SK-N-SH (cell line): ENCODE measurements at regions not wholly inside any gene's neighbourhood (a gene's known extent, or its start where the extent isn't known, plus 50 kb on each side); places are given as distances from the start of the nearest gene placed in this dataset.

Experiments
- CTCF ChIA-PET: fragments of 300-600, 350-600 bp; formaldehyde crosslinking; extraction: SDS; loops from one replicate; lab custom pipeline; 2021; lab: Yijun Ruan, JAX
- POLR2A ChIA-PET: fragments of 350-600 bp; sonication (Branson Sonifier 250); formaldehyde crosslinking; extraction: SDS; loops from one replicate; lab custom pipeline; 2020; ENCODE audit warnings: antibody characterized with exemption, inconsistent platforms; lab: Yijun Ruan, JAX
- DNase-seq: peaks from one replicate; pipeline ENCODE4 v3.0.0; 2012
- H2AFZ ChIP-seq: fragments of 200-600 bp; sonication (generic); 2 replicates; pipeline ENCODE4 v1.8.1; 2016; ENCODE audit warnings: antibody characterized with exemption, mild to moderate bottlenecking, low read depth
- H3F3A ChIP-seq: fragments of 200-600 bp; sonication (generic); replicated peaks from 2 replicates; pipeline ENCODE3; 2016; ENCODE audit warnings: antibody characterized with exemption, mild to moderate bottlenecking; ENCODE audit not compliant: insufficient read depth
- H3K27ac ChIP-seq, 2 experiments: fragments of 200-500 bp in 1 of 2; fragments of 200-600 bp in 1 of 2; sonication (Bioruptor generic) in 1 of 2; sonication (generic), shearing (Covaris generic) in 1 of 2; 2 replicates each; pipeline versions ENCODE4 v1.5.1 to v1.6.1; 2014 to 2016; ENCODE audit warnings: low read depth in 2 of 2, inconsistent platforms in 1 of 2, low read length in 1 of 2, mild to moderate bottlenecking in 1 of 2, mixed read lengths in 1 of 2
- H3K27me3 ChIP-seq: fragments of 200-600 bp; sonication (generic), shearing (Covaris generic); 2 replicates; pipeline ENCODE4 v1.6.1; 2016; ENCODE audit warnings: mixed run types; ENCODE audit not compliant: insufficient read depth
- H3K36me3 ChIP-seq, 2 experiments: fragments of 200-500 bp in 1 of 2; fragments of 200-600 bp in 1 of 2; sonication (Bioruptor generic) in 1 of 2; sonication (generic) in 1 of 2; replicated peaks in 1 of 2; 2 replicates each; pipeline versions ENCODE3 to v1.5.1; 2014 to 2016; ENCODE audit warnings: low read length in 1 of 2, mild to moderate bottlenecking in 1 of 2; ENCODE audit not compliant: insufficient read depth in 2 of 2, control insufficient read depth in 1 of 2
- H3K4me1 ChIP-seq, 2 experiments: fragments of 200-500 bp in 1 of 2; fragments of 200-600 bp in 1 of 2; sonication (Bioruptor generic) in 1 of 2; sonication (generic), shearing (Covaris generic) in 1 of 2; 2 replicates each; pipeline versions ENCODE4 v1.5.1 to v1.6.1; 2014 to 2016; ENCODE audit warnings: low read depth in 1 of 2, low read length in 1 of 2, mixed run types in 1 of 2; ENCODE audit not compliant: insufficient read depth in 2 of 2, control insufficient read depth in 1 of 2
- H3K4me2 ChIP-seq: fragments of 200-600 bp; sonication (generic), shearing (Covaris generic); 2 replicates; pipeline ENCODE4 v1.6.1; 2017; ENCODE audit warnings: mixed run types
- H3K4me3 ChIP-seq, 2 experiments: fragments of 200-500 bp in 1 of 2; fragments of 200-600 bp in 1 of 2; sonication (Bioruptor generic) in 1 of 2; sonication (generic), shearing (Covaris generic) in 1 of 2; 2 replicates each; pipeline versions ENCODE4 v1.5.1 to v1.8.1; 2014 to 2016; ENCODE audit warnings: low read depth in 2 of 2, inconsistent platforms in 1 of 2, low read length in 1 of 2, mild to moderate bottlenecking in 1 of 2, mixed read lengths in 1 of 2, moderate library complexity in 1 of 2
- H3K79me2 ChIP-seq: fragments of 200-600 bp; sonication (generic); 2 replicates; pipeline ENCODE4 v1.8.1; 2017; ENCODE audit warnings: mild to moderate bottlenecking; ENCODE audit not compliant: insufficient read depth
- H3K9ac ChIP-seq: fragments of 200-600 bp; sonication (generic); 2 replicates; pipeline ENCODE4 v1.6.1; 2017; ENCODE audit warnings: mixed run types
- H3K9me2 ChIP-seq: fragments of 200-600 bp; sonication (generic); 2 replicates; pipeline ENCODE4 v1.6.1; 2017; ENCODE audit warnings: mixed run types
- H3K9me3 ChIP-seq: fragments of 200-600 bp; sonication (generic); 2 replicates; pipeline ENCODE4 v1.6.1; 2017; ENCODE audit warnings: mixed run types, mild to moderate bottlenecking, moderate library complexity
- H4K20me1 ChIP-seq: fragments of 200-600 bp; sonication (generic); 2 replicates; pipeline ENCODE4 v1.6.1; 2017; ENCODE audit warnings: mild to moderate bottlenecking, mixed run types; ENCODE audit not compliant: insufficient read depth
- CHD2 ChIP-seq: fragments of 150-350 bp; IDR thresholded peaks from 2 replicates; pipeline ENCODE4 v1.6.1; 2018; ENCODE audit warnings: low read length; ENCODE audit not compliant: partially characterized antibody
- CTCF ChIP-seq: fragments of 200-600 bp; sonication (generic); IDR thresholded peaks from 2 replicates; pipeline ENCODE4 v1.6.1; 2017; ENCODE audit warnings: antibody characterized with exemption, mild to moderate bottlenecking, moderate library complexity
- ELF1 ChIP-seq: IDR thresholded peaks from 2 replicates; pipeline ENCODE4 v1.4.0; 2012
- EZH2phosphoT487 ChIP-seq: fragments of 200-600 bp; sonication (generic); IDR thresholded peaks from 2 replicates; pipeline ENCODE4 v1.6.1; 2017; ENCODE audit warnings: low read depth, mixed run types, mild to moderate bottlenecking, antibody characterized with exemption, moderate library complexity, borderline replicate concordance
- FOSL2 ChIP-seq: IDR thresholded peaks from 2 replicates; pipeline ENCODE4 v1.4.0; 2012; ENCODE audit warnings: low read depth, mild to moderate bottlenecking, moderate library complexity, borderline replicate concordance
- FOXJ3 ChIP-seq: sonication (generic); formaldehyde crosslinking; IDR thresholded peaks from 2 replicates; pipeline ENCODE4 v1.5.1; 2020; ENCODE audit warnings: mild to moderate bottlenecking, missing genetic modification reagents
- FOXM1 ChIP-seq: IDR thresholded peaks from 2 replicates; pipeline ENCODE4 v1.4.0; 2012; ENCODE audit warnings: low read depth, mild to moderate bottlenecking
- GABPA ChIP-seq: IDR thresholded peaks from 2 replicates; pipeline ENCODE4 v1.4.0; 2012; ENCODE audit warnings: low read depth, mild to moderate bottlenecking
- IRF3 ChIP-seq: fragments of 150-350 bp; IDR thresholded peaks from 2 replicates; pipeline ENCODE4 v1.6.1; 2016; ENCODE audit warnings: mild to moderate bottlenecking, low read depth, low read length
- MEF2A ChIP-seq: IDR thresholded peaks from 2 replicates; pipeline ENCODE4 v1.4.0; 2012; ENCODE audit warnings: low read depth, borderline replicate concordance
- MXI1 ChIP-seq: IDR thresholded peaks from 2 replicates; pipeline ENCODE4 v1.6.1; 2012; ENCODE audit warnings: mild to moderate bottlenecking, low read depth, low read length, improper control_type of control experiment
- NRF1 ChIP-seq: IDR thresholded peaks from 2 replicates; pipeline ENCODE4 v1.6.1; 2012; ENCODE audit warnings: low read depth, mild to moderate bottlenecking, low read length
- POLR2AphosphoS5 ChIP-seq: IDR thresholded peaks from 2 replicates; pipeline ENCODE4 v1.6.1; 2012; ENCODE audit warnings: low read depth, low read length
- RCOR1 ChIP-seq: fragments of 150-350 bp; IDR thresholded peaks from 2 replicates; pipeline ENCODE4 v1.6.1; 2017; ENCODE audit warnings: antibody characterized with exemption, low read length
- REST ChIP-seq: IDR thresholded peaks from 2 replicates; pipeline ENCODE4 v1.6.1; 2012; ENCODE audit warnings: mild to moderate bottlenecking, low read depth, low read length, moderate library complexity
- SMC3 ChIP-seq: IDR thresholded peaks from 2 replicates; pipeline ENCODE4 v1.6.1; 2012; ENCODE audit warnings: low read depth, low read length, improper control_type of control experiment
- TAF1 ChIP-seq: IDR thresholded peaks from 2 replicates; pipeline ENCODE4 v1.6.1; 2012; ENCODE audit warnings: low read depth, mild to moderate bottlenecking, low read length, moderate library complexity, borderline replicate concordance
- TCF12 ChIP-seq: IDR thresholded peaks from 2 replicates; pipeline ENCODE4 v1.4.0; 2012
- TEAD4 ChIP-seq: IDR thresholded peaks from 2 replicates; pipeline ENCODE4 v1.4.0; 2012; ENCODE audit warnings: mild to moderate bottlenecking, borderline replicate concordance; ENCODE audit not compliant: insufficient read depth
- WGBS: methylation state at CpG from one replicate; pipeline ENCODE4 v1.1.6; 2017; ENCODE audit warnings: low lambda C conversion rate; 5-methylcytosine and 5-hydroxymethylcytosine counted together

- H3K27ac ChIP-seq: no peak overlapping the region
- H3K9ac ChIP-seq: no peak overlapping the region
- no peaks in the 10 kb centered on the region for H3F3A ChIP-seq
- CTCF ChIA-PET: interaction anchor here (1.3 kb wide), 1 partner anchor 29 kb away, joined by 4 read pairs; no protein-coding TSS in a partner anchor
- POLR2A ChIA-PET: no interaction called here
- no peaks in the 10 kb centered on the region for H4K20me1 ChIP-seq
- H2AFZ ChIP-seq: no peak overlapping the region
- no peaks in the 10 kb centered on the region for H3K36me3 ChIP-seq
- DNase-seq: no peak
- H3K4me1 ChIP-seq: no peaks in the 10 kb centered on the region
- no peak overlapping the region for H3K4me3 ChIP-seq
- H3K27me3 ChIP-seq: no peaks in the 10 kb centered on the region
- H3K4me2 ChIP-seq: no peak overlapping the region
- 0% methylated on average over 1 of the region's 1 CpG for WGBS
- TF ChIP-seq GABPA: no peak
- no peak for TF ChIP-seq SMC3
- TF ChIP-seq CTCF: no peak
- TF ChIP-seq FOXM1: no peak
- no peak for TF ChIP-seq NRF1
- no peak for TF ChIP-seq TEAD4
- no peak for TF ChIP-seq TAF1
- no peak for TF ChIP-seq MXI1
- TF ChIP-seq FOSL2: no peak
- TF ChIP-seq POLR2AphosphoS5: no peak
- TF ChIP-seq ELF1: no peak
- TF ChIP-seq TCF12: no peak
- TF ChIP-seq FOXJ3 (CRISPR knock-in tag): no peak
- TF ChIP-seq REST: no peak
- TF ChIP-seq CHD2: no peak
- TF ChIP-seq MEF2A: no peak
- TF ChIP-seq EZH2phosphoT487: no peak
- TF ChIP-seq RCOR1: no peak
- TF ChIP-seq IRF3: no peak
- TF ChIP-seq, all 33 proteins: peak for 0
- no peaks in the 10 kb centered on the region for H3K79me2 ChIP-seq
- H3K9me2 ChIP-seq: no peaks in the 10 kb centered on the region
- H3K9me3 ChIP-seq: no peaks in the 10 kb centered on the region
Observed at GRCh38 chr6:71768356-71768755, 118.0 kb upstream of the RIMS1 start.
